HG03103 (cell line): ENCODE measurements at regions not wholly inside any gene's neighbourhood (a gene's known extent, or its start where the extent isn't known, plus 50 kb on each side); places are given as distances from the start of the nearest gene placed in this dataset.
"Not testable (repeated sequence)": the region's sequence is repeated elsewhere in the genome, so short reads cannot be mapped to it uniquely, and the experiment has no call there.

Experiments used
- ATAC-seq: cut with Tn5 transposase; IDR thresholded peaks from one replicate; pipeline ENCODE4 v1.9.1; 2021; ENCODE audit warnings: low read depth; ENCODE audit not compliant: unreplicated experiment

DNA sequence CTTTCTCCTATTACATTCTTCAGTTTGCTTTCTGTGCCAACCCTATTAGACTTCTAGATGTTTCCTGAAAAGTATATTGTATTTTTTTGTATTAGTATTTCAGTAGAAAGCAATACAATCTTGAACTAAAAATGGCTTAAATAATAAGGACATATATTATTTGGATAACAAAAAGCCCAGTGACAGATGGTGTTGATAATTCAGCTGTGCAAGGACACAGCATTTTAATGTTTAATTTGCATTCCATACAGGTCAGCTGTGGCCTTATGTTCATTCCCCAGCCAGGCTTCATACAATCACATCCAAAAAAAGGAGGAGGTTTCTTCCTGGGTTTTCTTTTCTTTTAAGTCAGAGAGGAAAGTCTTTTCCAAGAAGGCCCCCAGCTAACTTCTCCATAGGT, 236.9 kb downstream of the CD109 start:
- no peak for ATAC-seq

DNA sequence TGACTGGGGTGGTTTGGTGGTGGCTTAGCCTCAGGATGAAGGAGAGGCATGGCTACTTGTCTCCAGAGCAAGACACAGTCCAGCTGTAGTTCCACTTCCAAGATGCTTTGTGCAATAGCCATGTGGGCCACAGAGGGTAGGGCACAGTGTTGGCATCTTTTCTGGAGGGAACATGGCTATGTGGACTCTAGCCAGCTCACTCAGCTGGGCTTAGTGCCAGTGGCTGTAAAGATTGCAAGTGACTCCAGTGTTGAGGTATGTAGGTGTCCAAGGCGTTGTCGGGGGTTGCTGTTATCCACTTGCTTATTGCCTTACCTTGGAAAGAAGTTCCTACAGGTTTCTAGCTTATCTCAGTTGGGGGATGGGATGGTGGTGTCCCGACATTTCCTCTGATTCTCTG, 233.4 kb downstream of the CD109 start:
- ATAC-seq: no peak

DNA sequence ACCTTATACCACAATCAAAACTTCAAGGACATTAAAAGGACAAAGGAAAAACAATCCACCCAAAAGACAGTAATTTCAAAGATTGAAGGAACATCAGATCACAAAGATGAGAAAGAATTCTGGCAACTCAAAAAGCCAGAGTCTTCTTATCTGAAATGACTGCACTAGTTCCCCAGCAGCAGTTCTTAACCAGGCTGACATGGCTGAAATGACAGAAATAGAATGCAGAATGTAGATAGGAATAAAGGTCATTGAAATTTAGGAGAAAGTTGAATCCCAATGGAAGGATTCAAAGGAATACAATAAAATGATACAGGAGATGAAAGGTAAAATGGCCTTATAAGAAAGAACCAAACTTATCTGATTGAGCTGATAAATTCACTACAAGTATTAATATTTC, 231.4 kb downstream of the CD109 start:
- no peak for ATAC-seq

DNA sequence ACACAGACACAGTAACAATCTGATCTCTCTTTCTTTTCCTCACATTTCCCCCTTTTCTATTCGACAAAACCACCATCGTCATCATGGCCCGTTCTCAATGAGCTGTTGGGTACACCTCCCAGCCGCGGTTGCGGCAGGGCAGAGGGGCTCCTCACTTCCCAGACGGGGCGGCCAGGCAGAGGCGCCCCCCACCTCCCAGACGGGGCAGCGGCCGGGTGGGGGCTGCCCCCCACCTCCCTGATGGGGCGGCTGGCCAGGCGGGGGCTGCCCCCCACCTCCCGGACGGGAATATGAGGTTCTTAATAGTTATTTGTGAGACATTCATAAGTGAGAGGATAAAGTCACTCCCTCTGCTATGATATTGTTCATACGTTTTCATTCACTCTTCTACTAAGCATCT, 229.7 kb downstream of the CD109 start:
- not testable (repeated sequence) for ATAC-seq

DNA sequence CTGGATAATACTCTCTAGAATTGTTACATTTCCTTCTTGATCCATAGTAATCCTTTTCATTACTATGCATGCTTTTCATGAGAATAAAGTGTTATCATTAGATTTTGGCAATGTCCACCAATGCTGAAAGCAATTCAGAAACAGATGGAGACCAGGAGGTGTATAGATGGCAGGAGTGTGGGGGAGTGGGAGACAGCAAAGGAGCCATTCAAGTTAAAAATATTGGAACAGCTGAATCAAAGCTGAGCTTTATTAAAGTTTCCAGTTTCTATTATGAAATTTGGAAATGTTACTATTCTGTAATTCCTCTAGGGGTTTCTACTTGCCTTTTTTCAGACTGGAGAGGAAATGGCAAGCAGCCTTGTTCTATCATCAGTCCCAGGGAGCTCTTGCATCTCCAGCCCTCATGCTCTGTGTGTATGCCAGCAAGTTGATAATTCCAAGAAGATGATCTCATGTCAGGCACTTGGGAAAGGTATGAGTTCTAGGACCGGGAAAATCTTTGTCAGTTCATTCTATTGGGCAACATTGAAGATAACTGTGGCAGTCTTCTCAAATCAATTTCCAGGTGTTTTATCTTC, 228.0 kb downstream of the CD109 start:
- no peak for ATAC-seq

DNA sequence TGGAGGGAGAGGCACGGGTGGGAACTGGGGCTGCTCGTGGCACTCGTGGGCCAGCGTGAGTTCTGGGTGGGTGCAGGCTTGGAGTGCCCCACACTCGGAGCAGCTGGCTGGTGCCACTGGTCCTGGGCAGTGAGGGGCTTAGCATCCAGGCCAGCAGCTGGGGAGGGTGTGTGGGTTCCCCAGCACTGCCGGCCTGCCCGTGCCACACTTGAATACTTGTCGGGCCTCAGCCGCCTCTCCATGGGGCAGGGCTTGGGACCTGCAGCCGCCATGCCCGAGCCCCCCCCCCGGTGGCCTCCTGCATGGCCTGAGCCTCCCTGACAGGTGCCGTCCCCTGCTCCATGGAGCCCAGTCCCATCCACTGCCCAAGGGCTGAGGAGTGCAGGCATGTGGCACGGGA, 207.2 kb downstream of the CD109 start:
- no peak for ATAC-seq

DNA sequence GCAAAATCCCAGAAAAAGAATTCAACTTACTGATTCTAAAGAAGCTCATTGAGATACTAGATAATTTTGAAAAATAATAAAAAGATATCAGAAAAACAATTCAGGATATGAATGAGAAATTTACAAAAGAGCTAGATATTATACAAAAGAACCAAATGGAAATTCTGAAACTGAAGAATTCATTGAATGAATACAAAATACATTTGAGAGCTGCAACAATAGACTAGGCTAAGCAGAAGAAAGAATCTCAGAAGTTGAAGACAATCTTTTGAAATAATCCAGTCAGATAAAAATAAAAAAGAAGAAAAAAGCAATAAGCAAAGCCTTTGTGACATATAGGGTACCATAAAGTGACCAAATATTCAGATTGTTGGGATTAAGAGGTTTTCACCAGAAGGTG, 206.0 kb downstream of the CD109 start:
- ATAC-seq: no peak

DNA sequence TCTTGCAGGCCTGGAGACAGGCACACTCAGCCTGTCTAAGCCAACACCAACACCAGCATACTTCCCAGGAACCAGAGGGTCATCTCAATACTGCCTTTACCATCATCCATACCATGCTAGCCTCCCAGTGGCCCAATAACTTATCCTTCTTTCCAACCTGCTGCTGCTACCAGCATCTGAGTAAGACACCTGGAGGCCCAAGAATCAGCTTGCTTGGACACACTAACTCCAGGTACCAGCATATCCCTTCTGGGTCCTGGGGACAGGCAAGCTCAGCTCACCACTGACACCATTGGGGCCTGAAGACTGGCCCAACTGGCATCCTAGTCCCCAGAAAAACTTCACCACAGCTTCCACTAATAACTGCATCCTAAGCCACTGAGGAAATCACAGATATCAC, 205.3 kb downstream of the CD109 start:
- no peak for ATAC-seq

DNA sequence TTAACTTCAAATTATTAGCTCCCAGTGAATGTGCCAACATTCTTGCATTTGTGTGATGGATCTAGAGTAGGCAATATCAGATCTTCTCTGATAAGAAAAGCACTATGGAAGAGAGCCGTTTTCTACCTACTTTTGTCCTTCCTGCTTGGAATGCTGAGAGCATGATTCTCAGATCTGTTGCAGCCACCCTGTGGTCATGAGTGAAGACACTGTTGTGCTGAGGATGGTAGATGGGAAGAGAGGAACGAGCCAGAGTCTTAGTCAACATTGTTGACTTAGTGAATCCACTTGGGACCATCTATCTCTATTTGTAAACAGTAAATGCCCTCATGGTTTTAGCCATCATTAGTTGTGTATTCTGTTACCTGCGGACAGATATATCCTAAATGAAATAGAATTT, 202.6 kb downstream of the CD109 start:
- no peak for ATAC-seq

DNA sequence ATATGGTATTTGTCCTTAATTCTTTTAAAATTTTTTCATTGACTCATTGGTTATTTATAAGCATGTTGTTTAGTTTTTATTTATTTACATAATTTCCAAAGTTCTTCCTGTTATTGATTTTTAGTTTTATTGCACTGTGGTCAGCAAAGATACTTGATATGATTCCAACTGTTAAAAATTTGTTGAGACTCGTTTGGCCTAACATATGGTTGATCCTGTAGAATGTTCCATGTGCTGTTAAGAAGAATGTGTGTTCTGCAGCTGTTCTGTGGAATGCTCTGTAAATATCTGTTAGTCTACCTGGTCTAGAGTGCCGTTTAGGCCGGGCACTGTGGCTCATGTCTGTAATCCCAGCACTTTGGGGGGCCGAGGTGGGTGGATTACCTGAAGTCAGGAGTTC, 197.7 kb downstream of the CD109 start:
- ATAC-seq: no peak

DNA sequence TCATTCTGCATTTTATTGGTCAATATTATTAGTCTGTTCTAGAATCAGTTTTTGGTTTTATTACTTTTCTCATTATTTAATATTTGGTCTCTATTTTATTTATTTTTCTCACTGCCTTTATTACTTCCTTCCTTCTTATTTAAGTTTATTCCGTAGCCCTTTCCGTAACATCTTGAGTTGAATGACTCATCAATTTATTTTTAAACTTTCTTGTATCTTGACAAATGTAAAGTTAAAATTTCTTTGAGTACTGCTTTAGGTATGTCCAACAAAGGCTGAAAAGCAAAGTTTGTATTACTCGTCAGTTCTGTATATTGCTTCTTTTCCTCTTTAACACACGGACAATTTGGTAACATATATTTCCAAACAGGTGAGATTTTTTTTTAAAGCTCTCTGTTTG, 192.0 kb downstream of the CD109 start:
- no peak for ATAC-seq

DNA sequence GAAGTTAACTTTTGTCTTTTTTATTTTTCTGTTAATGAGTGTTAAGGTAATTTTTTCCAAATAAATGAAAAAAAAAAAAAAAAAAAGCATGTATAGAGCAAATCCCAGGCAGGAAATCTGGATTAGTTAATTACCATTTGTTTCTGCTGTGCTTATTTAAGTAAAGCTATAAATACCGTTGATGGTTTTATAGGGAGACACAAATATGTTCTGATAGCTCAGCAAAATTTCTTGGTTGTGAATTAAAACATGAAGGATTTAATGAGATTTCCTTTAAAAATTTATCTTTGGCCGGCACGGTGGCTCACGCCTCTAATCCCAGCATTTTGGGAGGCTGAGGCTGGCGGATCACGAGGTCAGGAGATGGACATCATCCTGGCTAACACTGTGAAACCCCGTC, 189.4 kb downstream of the CD109 start:
- ATAC-seq: no peak

DNA sequence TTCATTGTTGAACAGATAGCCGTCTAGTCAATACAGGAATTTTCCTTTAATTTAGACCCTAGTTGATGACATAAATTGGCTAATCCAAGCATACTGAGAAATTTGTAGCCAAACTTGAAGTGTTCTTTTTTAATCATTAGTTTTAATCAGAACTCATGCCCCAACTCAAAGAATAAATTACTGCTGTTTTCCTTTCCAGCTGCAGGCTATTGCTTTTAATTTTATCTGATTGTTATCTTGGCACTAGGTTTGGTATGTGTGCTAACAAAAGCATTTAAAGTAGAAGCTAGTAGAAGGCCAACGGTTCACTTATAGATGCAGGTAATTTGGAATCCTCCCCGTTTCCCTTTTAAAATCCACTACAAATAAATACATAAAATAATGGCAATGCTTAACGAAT, 188.5 kb downstream of the CD109 start:
- no peak for ATAC-seq

DNA sequence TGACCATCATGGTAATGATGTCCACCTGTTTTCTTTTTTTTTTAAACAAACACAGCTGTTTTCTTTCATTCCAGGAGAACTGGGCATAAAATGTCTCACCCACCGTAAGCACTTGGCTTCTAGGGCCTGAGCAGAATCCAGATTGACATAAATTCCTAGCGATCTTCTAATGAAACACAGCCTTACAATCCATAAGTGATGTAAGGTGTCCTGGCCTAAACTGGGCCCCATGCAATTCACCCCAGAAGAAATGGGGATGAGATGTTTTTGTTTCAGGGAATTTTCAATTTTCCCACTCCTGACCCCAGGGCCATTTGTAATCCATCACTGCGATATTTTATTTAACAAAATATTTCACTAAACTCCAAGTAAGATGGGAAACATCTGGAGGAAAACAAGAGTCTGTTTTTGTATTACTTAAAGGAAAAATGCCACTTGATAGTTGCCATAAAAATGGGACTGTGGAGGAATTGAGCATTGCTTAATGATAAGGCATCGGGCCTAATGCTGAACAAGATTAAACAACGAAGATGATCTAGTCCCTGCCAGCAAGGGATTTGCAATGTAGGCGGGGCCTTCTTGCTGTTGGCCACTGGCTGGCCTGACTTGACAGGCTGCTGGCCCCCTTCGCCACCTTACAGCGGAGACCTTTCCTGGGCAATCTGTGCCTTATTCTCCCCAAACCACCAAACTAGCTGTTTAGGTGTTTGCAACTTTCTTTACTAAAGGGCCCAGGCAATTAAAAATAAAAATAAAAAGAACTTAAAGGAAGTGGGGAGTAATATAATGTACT, 183.7 kb downstream of the CD109 start:
- no peak for ATAC-seq

DNA sequence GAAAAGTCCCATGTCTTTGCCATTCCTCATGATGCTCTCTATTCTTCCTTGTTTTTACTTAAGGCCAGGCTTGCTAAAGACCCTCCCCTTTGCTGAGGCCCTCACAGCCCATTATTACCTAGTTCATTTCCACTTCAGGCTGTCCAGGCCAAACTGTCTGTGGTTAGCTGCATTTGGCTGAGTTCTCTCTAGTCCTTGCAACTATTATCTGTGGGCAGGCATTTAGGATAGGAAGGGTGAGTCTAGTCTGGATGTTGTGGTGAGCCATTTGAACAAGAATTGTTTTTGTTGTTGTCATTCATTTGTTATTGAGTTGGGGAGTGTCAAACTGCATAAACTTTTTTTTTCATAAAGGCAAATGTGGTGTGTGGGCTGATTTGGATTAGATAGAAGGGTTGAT, 182.4 kb downstream of the CD109 start:
- no peak for ATAC-seq
